H9 (cell line): ENCODE measurements at regions not wholly inside any gene's neighbourhood (a gene's known extent, or its start where the extent isn't known, plus 50 kb on each side); places are given as distances from the start of the nearest gene placed in this dataset.
"Not testable (repeated sequence)": the region's sequence is repeated elsewhere in the genome, so short reads cannot be mapped to it uniquely, and the experiment has no call there.

Experiments used
- DNase-seq: peaks from one replicate; pipeline ENCODE4 v3.0.0-alpha.2; 2017
- H2AFZ ChIP-seq: one replicate; pipeline ENCODE4 v1.6.1; 2013; ENCODE audit warnings: mild to moderate bottlenecking, low read length, control low read depth, moderate library complexity
- H2AK5ac ChIP-seq: 2 replicates; pipeline ENCODE4 v1.6.1; 2013; ENCODE audit warnings: low read length, control low read depth, mixed read lengths; ENCODE audit not compliant: insufficient read length
- H2BK120ac ChIP-seq: one replicate; pipeline ENCODE4 v1.6.1; 2013; ENCODE audit warnings: low read depth, mild to moderate bottlenecking, low read length, control low read depth, inconsistent platforms; ENCODE audit not compliant: poor library complexity, severe bottlenecking
- H2BK12ac ChIP-seq: 2 replicates; pipeline ENCODE4 v1.6.1; 2013; ENCODE audit warnings: low read length, control low read depth, mixed read lengths, low read depth; ENCODE audit not compliant: insufficient read length
- H2BK15ac ChIP-seq: 2 replicates; pipeline ENCODE4 v1.6.1; 2013; ENCODE audit warnings: low read depth, low read length, control low read depth
- H2BK20ac ChIP-seq: one replicate; pipeline ENCODE4 v1.6.1; 2013; ENCODE audit warnings: low read depth, mild to moderate bottlenecking, low read length, control low read depth, inconsistent platforms; ENCODE audit not compliant: poor library complexity, severe bottlenecking
- H2BK5ac ChIP-seq: 2 replicates; pipeline ENCODE4 v1.6.1; 2013; ENCODE audit warnings: low read length, control low read depth, mixed read lengths; ENCODE audit not compliant: insufficient read length
- H3K14ac ChIP-seq: 2 replicates; pipeline ENCODE4 v1.6.1; 2013; ENCODE audit warnings: low read length, control low read depth; ENCODE audit not compliant: insufficient read depth
- H3K18ac ChIP-seq: 2 replicates; pipeline ENCODE4 v1.6.1; 2013; ENCODE audit warnings: low read depth, mild to moderate bottlenecking, mixed read lengths, low read length, control low read depth; ENCODE audit not compliant: insufficient read length
- H3K23ac ChIP-seq: 2 replicates; pipeline ENCODE4 v1.6.1; 2013; ENCODE audit warnings: low read length, control low read depth, mixed read lengths, low read depth; ENCODE audit not compliant: insufficient read length
- H3K23me2 ChIP-seq: 2 replicates; pipeline ENCODE4 v1.6.1; 2013; ENCODE audit warnings: low read depth, mild to moderate bottlenecking, mixed read lengths, low read length, control low read depth; ENCODE audit not compliant: insufficient read length, poor library complexity, severe bottlenecking
- H3K27ac ChIP-seq: 2 replicates; pipeline ENCODE4 v1.5.1; 2013; ENCODE audit warnings: low read length, control low read depth, mixed read lengths, low read depth; ENCODE audit not compliant: insufficient read length
- H3K27me3 ChIP-seq: 2 replicates; pipeline ENCODE4 v1.6.1; 2013; ENCODE audit warnings: low read length, control low read depth, inconsistent platforms; ENCODE audit not compliant: insufficient read depth
- H3K4ac ChIP-seq: 2 replicates; pipeline ENCODE4 v1.6.1; 2013; ENCODE audit warnings: low read depth, mild to moderate bottlenecking, control low read depth, inconsistent platforms, low read length, moderate library complexity
- H3K4me1 ChIP-seq: 2 replicates; pipeline ENCODE4 v1.6.1; 2013; ENCODE audit warnings: low read length, control low read depth, inconsistent platforms; ENCODE audit not compliant: insufficient read depth
- H3K4me2 ChIP-seq: 2 replicates; pipeline ENCODE4 v1.6.1; 2013; ENCODE audit warnings: low read length, control low read depth, mixed read lengths; ENCODE audit not compliant: insufficient read length, insufficient read depth
- H3K56ac ChIP-seq: 2 replicates; pipeline ENCODE4 v1.6.1; 2013; ENCODE audit warnings: low read depth, mild to moderate bottlenecking, mixed read lengths, low read length, control low read depth; ENCODE audit not compliant: insufficient read length
- H3K79me1 ChIP-seq: 2 replicates; pipeline ENCODE4 v1.6.1; 2013; ENCODE audit warnings: low read depth, mild to moderate bottlenecking, moderate library complexity, low read length, control low read depth, inconsistent platforms; ENCODE audit not compliant: insufficient read depth, poor library complexity, severe bottlenecking
- H3K79me2 ChIP-seq: 2 replicates; pipeline ENCODE4 v1.6.1; 2013; ENCODE audit warnings: low read length, control low read depth, inconsistent platforms; ENCODE audit not compliant: insufficient read depth
- H3K9ac ChIP-seq: 2 replicates; pipeline ENCODE4 v1.6.1; 2013; ENCODE audit warnings: low read length, control low read depth, mixed read lengths; ENCODE audit not compliant: insufficient read length; ENCODE audit errors: extremely low read depth
- H3K9me3 ChIP-seq: one replicate; pipeline ENCODE4 v1.6.1; 2013; ENCODE audit warnings: low read depth, low read length, inconsistent platforms; ENCODE audit not compliant: control insufficient read depth
- H3T11ph ChIP-seq: one replicate; pipeline ENCODE4 v1.6.1; 2013; ENCODE audit warnings: mild to moderate bottlenecking, low read length, control low read depth, inconsistent platforms
- H4K20me1 ChIP-seq: one replicate; pipeline ENCODE4 v1.6.1; 2013; ENCODE audit not compliant: control insufficient read depth, insufficient read length, insufficient read depth
- H4K5ac ChIP-seq: 2 replicates; pipeline ENCODE4 v1.6.1; 2013; ENCODE audit warnings: low read depth, mild to moderate bottlenecking, mixed read lengths, low read length, control low read depth; ENCODE audit not compliant: insufficient read length
- H4K8ac ChIP-seq: replicated peaks from 2 replicates; pipeline ENCODE4 v1.6.1; 2013; ENCODE audit warnings: low read length, control low read depth, mixed read lengths, low read depth; ENCODE audit not compliant: insufficient read length
- H4K91ac ChIP-seq: 2 replicates; pipeline ENCODE4 v1.6.1; 2013; ENCODE audit warnings: low read depth, mild to moderate bottlenecking, moderate library complexity, mixed read lengths, low read length, control low read depth; ENCODE audit not compliant: insufficient read length
- H3K27ac Mint-ChIP-seq, 3 experiments: 2 replicates in 2 of 3; 3 replicates in 1 of 3; pipeline ENCODE4 v1.8.0; 2020 to 2021; ENCODE audit warnings: mixed read lengths in 3 of 3, mild to moderate bottlenecking in 1 of 3, moderate library complexity in 1 of 3
- H3K27me3 Mint-ChIP-seq: 2 replicates; pipeline ENCODE4 v1.8.0; 2021; ENCODE audit warnings: low read depth, mild to moderate bottlenecking, moderate library complexity, mixed read lengths
- H3K36me3 Mint-ChIP-seq, 3 experiments: 2 replicates in 2 of 3; 3 replicates in 1 of 3; pipeline ENCODE4 v1.8.0; 2020 to 2021; ENCODE audit warnings: low read depth in 3 of 3, mixed read lengths in 3 of 3; ENCODE audit not compliant: insufficient read depth in 1 of 3
- H3K4me1 Mint-ChIP-seq, 2 experiments: 2 replicates each; pipeline ENCODE4 v1.8.0; 2020; ENCODE audit warnings: mixed read lengths in 2 of 2
- H3K4me3 Mint-ChIP-seq, 2 experiments: 2 replicates in 1 of 2; 3 replicates in 1 of 2; pipeline ENCODE4 v1.8.0; 2020 to 2021; ENCODE audit warnings: mild to moderate bottlenecking in 2 of 2, mixed read lengths in 2 of 2, moderate library complexity in 1 of 2
- H3K9me3 Mint-ChIP-seq, 2 experiments: 2 replicates in 1 of 2; 3 replicates in 1 of 2; pipeline ENCODE4 v1.8.0; 2020; ENCODE audit warnings: mild to moderate bottlenecking in 2 of 2, mixed read lengths in 2 of 2, moderate library complexity in 1 of 2
- CTCF ChIP-seq: fragments of 200-600 bp; sonication (generic); conservative IDR thresholded peaks from 3 replicates; pipeline ENCODE4 v1.8.0; 2021; ENCODE audit warnings: antibody characterized with exemption, mild to moderate bottlenecking
- WGBS: extraction: QIAGEN DNeasy Blood & Tissue Kit; methylation state at CpG from one replicate; pipeline ENCODE4 v1.1.7; 2013; ENCODE audit warnings: missing lambda C conversion rate, low lambda C conversion rate, mixed read lengths; ENCODE audit not compliant: insufficient read length; ENCODE audit errors: extremely low coverage; 5-methylcytosine and 5-hydroxymethylcytosine counted together

- Histone ChIP-seq H2AK5ac (no peak overlapping the region), H3K14ac (no peak overlapping the region), H4K5ac (no peak overlapping the region), H2BK15ac (no peak overlapping the region), H3K23me2 (no peaks in the 10 kb centered on the region), H4K91ac (no peak overlapping the region), H2BK20ac (no peak overlapping the region), H2AFZ (no peak overlapping the region), H4K20me1 (no peaks in the 10 kb centered on the region), H3K79me1 (no peaks in the 10 kb centered on the region), H4K8ac (no peak overlapping the region), H3K9ac (no peak overlapping the region), H2BK120ac (no peak overlapping the region), H3K18ac (no peak overlapping the region), H3K4ac (no peak overlapping the region), H2BK5ac (no peak overlapping the region), H3K4me1 (no peaks in the 10 kb centered on the region), H2BK12ac (no peak overlapping the region), H3K27ac (no peak overlapping the region), H3K4me2 (no peak overlapping the region), H3K27me3 (no peaks in the 10 kb centered on the region), H3K56ac (no peak overlapping the region), H3T11ph (no peak overlapping the region), H3K79me2 (no peaks in the 10 kb centered on the region), H3K23ac (no peak overlapping the region), H3K9me3 (peaks cover 31% of the 10 kb centered on the region)
- WGBS = no CpG with 5 or more reads among the region's 8 CpGs
- no peak for DNase-seq
- Mint-ChIP-seq H3K4me3 (no peak overlapping the region), H3K27ac (no peak overlapping the region), H3K9me3 (peaks cover 52 to 66% of the 10 kb centered on the region in 2 experiments), H3K4me1 (no peaks in the 10 kb centered on the region), H3K36me3 (peaks cover 5 to 9% (median 6%) of the 10 kb centered on the region in 3 experiments), H3K27me3 (peaks cover 3% of the 10 kb centered on the region)
- no peak for TF ChIP-seq CTCF
Observed at GRCh38 chr17:27209316-27209715, 84.6 kb upstream of the WSB1 start.

- H3K14ac ChIP-seq, H3K27me3 ChIP-seq, H3K23ac ChIP-seq, H3K27ac ChIP-seq, H2AK5ac ChIP-seq, H3K23me2 ChIP-seq, H3K27me3 Mint-ChIP-seq, H3K9ac ChIP-seq, H2AFZ ChIP-seq, H4K91ac ChIP-seq, H3K79me2 ChIP-seq, H3K56ac ChIP-seq, H3K18ac ChIP-seq, H2BK5ac ChIP-seq, H2BK120ac ChIP-seq, DNase-seq, H3K4me1 Mint-ChIP-seq, H2BK12ac ChIP-seq, H2BK15ac ChIP-seq, H3T11ph ChIP-seq, H4K20me1 ChIP-seq, H3K4me3 Mint-ChIP-seq, H4K8ac ChIP-seq, H3K79me1 ChIP-seq, H3K4me2 ChIP-seq, H3K4ac ChIP-seq, H4K5ac ChIP-seq, H2BK20ac ChIP-seq, H3K4me1 ChIP-seq, H3K27ac Mint-ChIP-seq: not testable (repeated sequence)
- H3K9me3 ChIP-seq = peaks cover 38% of the 10 kb centered on the region
- peaks cover 51 to 65% of the 10 kb centered on the region in 2 experiments for H3K9me3 Mint-ChIP-seq
- no CpG with 5 or more reads among the region's 5 CpGs for WGBS
- H3K36me3 Mint-ChIP-seq = peaks cover 5 to 12% (median 7%) of the 10 kb centered on the region in 3 experiments
Observed at GRCh38 chr17:27210809-27211208, 83.1 kb upstream of the WSB1 start.
